BJ (cell line): ENCODE measurements at regions not wholly inside any gene's neighbourhood (a gene's known extent, or its start where the extent isn't known, plus 50 kb on each side); places are given as distances from the start of the nearest gene placed in this dataset.
A peak's percentile ranks its signal among the peaks of the same experiment; 100 is the strongest.
"Not testable (repeated sequence)": the region's sequence is repeated elsewhere in the genome, so short reads cannot be mapped to it uniquely, and the experiment has no call there.

Experiments used
- CTCF ChIA-PET: fragments of 350-600 bp; formaldehyde crosslinking; extraction: SDS; loops from one replicate; lab custom pipeline; 2021; ENCODE audit warnings: antibody characterized with exemption, inconsistent platforms; lab: Yijun Ruan, JAX
- POLR2A ChIA-PET: fragments of 300-600 bp; sonication (Branson Sonifier 250); formaldehyde crosslinking; extraction: SDS; loops from one replicate; lab custom pipeline; 2021; ENCODE audit warnings: antibody characterized with exemption; lab: Charles Lee
- DNase-seq: peaks from one replicate; pipeline ENCODE4 v3.0.0-alpha.2; 2011; ENCODE audit warnings: low read depth
- H3K27me3 ChIP-seq: 2 replicates; pipeline ENCODE4 v1.6.0; 2011; ENCODE audit warnings: low read length; ENCODE audit not compliant: control insufficient read depth, insufficient read depth
- H3K36me3 ChIP-seq: 2 replicates; pipeline ENCODE4 v1.5.1; 2011; ENCODE audit warnings: low read length; ENCODE audit not compliant: control insufficient read depth, insufficient read depth
- H3K4me3 ChIP-seq: 2 replicates; pipeline ENCODE4 v1.5.1; 2011; ENCODE audit warnings: low read depth, mild to moderate bottlenecking, control low read depth, low read length
- TF ChIP-seq, protein P1 (sequence below): IDR thresholded peaks from 2 replicates; pipeline ENCODE4 v1.5.1; 2011; ENCODE audit warnings: low read depth, mild to moderate bottlenecking, control low read depth, inconsistent platforms, low read length, moderate library complexity; ENCODE audit not compliant: insufficient read depth

GRCh38 chr10:47164126-47164799 is 135.7 kb upstream of the GDF10 start:
- CTCF ChIA-PET, result no interaction called here
- TF ChIP-seq, protein P1, sequence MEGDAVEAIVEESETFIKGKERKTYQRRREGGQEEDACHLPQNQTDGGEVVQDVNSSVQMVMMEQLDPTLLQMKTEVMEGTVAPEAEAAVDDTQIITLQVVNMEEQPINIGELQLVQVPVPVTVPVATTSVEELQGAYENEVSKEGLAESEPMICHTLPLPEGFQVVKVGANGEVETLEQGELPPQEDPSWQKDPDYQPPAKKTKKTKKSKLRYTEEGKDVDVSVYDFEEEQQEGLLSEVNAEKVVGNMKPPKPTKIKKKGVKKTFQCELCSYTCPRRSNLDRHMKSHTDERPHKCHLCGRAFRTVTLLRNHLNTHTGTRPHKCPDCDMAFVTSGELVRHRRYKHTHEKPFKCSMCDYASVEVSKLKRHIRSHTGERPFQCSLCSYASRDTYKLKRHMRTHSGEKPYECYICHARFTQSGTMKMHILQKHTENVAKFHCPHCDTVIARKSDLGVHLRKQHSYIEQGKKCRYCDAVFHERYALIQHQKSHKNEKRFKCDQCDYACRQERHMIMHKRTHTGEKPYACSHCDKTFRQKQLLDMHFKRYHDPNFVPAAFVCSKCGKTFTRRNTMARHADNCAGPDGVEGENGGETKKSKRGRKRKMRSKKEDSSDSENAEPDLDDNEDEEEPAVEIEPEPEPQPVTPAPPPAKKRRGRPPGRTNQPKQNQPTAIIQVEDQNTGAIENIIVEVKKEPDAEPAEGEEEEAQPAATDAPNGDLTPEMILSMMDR, result no peak
- DNase-seq, result no peak
- Histone ChIP-seq H3K36me3 (no peaks in the 10 kb centered on the region), H3K4me3 (no peak overlapping the region), H3K27me3 (no peaks in the 10 kb centered on the region)
- POLR2A ChIA-PET, result no interaction called here

DNA sequence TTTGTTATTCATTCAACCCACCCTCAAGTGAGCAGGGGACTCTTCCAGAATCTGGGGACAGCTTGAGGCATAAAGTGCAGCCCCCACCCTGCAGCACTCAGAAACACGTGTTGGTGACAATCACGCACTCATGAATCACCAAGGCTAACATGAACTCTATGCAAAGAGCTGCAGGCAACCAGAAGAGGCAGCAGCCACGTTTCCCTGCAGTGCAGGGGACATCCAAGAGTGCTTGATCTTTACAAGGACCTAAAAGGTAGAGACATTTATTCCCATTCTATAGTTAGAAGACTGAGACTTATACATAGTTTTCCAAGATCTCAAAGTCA is 135.2 kb upstream of the GDF10 start:
- no peak for DNase-seq
- CTCF ChIA-PET, result no interaction called here
- TF ChIP-seq, protein P1, result no peak
- Histone ChIP-seq H3K36me3 (no peaks in the 10 kb centered on the region), H3K4me3 (no peak overlapping the region), H3K27me3 (no peaks in the 10 kb centered on the region)
- POLR2A ChIA-PET, result no interaction called here

DNA sequence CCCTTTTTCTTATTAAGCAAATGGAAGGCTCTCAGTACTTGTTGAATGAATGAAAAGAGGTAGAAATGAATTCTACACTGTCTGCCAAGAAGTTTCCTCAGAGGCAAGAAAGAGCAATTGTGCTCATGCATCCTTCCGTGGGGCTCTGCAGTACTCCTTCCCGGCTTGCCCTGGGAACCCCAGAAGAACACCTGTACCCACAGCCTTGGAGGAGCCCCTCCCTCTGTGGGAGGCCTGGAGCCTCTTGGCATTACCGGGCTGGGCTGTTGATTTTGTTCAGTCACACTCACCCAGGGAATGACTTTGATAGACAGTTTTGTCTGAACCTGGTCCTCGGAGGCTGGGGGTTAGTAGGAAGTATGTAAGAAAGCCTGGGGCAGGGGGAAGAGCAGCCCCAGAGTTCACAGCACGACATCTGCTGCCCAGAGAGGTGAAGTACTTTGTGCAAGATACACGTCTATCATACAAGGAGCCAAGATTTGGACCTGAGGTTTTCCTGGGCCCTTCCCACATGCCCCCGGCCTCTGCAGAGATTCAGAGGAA is 134.8 kb upstream of the GDF10 start:
- H3K36me3 ChIP-seq, result no peaks in the 10 kb centered on the region
- POLR2A ChIA-PET, result no interaction called here
- H3K4me3 ChIP-seq, result no peak overlapping the region
- no peaks in the 10 kb centered on the region for H3K27me3 ChIP-seq
- TF ChIP-seq, protein P1, result no peak
- CTCF ChIA-PET, result interaction anchor here (1.1 to 3.2 kb wide), 3 partner anchors 12 to 117 kb away, joined by 4 to 10 read pairs (median 5); no protein-coding TSS in a partner anchor
- no peak for DNase-seq

- DNase-seq, result peak; percentile 51
- Histone ChIP-seq H3K36me3 (no peaks in the 10 kb centered on the region), H3K27me3 (no peaks in the 10 kb centered on the region), H3K4me3 (no peak overlapping the region)
- POLR2A ChIA-PET, result no interaction called here
- TF ChIP-seq, protein P1, result no peak
- CTCF ChIA-PET, result interaction anchor here (1.1 to 3.2 kb wide), 6 partner anchors 8 to 152 kb away, joined by 3 to 10 read pairs (median 4); no protein-coding TSS in a partner anchor
These were observed 134.1 kb upstream of the GDF10 start for GRCh38 chr10:47165711-47166404.

GRCh38 chr10:47166405-47166777 is 133.6 kb upstream of the GDF10 start:
- TF ChIP-seq, protein P1, result no peak
- Histone ChIP-seq H3K36me3 (no peaks in the 10 kb centered on the region), H3K4me3 (no peak overlapping the region), H3K27me3 (no peaks in the 10 kb centered on the region)
- ChIA-PET POLR2A (no interaction called here), CTCF (interaction anchor here (1.1 to 3.2 kb wide), 6 partner anchors 9 to 153 kb away, joined by 3 to 10 read pairs (median 4); no protein-coding TSS in a partner anchor)
- no peak for DNase-seq

DNA sequence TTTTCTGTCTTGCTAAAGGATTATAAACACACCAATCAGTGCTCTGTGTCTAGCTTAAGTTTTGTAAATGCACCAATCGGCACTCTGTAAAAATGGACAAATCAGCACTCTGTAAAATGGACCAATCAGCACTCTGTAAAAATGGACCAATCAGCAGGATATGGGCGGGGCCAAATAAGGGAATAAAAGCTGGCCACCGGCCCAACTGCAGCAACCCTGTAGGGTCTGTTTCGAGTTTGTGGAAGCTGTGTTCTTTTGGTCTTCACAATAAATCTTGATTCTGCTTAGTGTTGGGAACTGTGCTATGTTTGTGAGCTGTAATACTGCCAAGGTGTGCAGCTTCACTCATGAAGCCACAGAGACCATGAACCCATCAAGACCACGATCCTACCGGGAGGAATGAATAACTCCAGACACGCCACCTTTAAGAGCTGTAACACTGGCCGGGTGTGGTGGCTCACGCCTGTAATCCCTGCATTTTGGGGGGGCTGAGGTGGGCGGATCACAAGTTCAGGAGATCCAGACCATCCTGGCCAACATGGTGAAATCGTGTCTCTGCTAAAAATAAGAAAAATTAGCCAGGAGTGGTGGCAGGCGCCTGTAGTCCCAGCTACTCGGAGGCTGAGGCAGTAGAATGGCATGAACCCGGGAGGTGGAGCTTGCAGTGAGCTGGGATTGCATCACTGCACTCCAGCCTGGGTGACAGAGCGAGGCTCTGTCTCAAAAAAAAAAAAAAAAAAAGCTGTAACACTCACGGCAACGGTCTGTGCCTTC is 133.0 kb upstream of the GDF10 start:
- ChIA-PET POLR2A (interaction anchor here (0.6 kb wide), 1 partner anchor 52 kb away, joined by 3 read pairs; no protein-coding TSS in a partner anchor), CTCF (interaction anchor here (0.6 to 3.2 kb wide), 6 partner anchors 9 to 153 kb away, joined by 3 to 10 read pairs (median 4); no protein-coding TSS in a partner anchor)
- not testable (repeated sequence) for H3K4me3 ChIP-seq

More for the DNA sequence above, 133.0 kb upstream of the GDF10 start:
- H3K27me3 ChIP-seq, DNase-seq, H3K36me3 ChIP-seq: not testable (repeated sequence)
